H1 (cell line): ENCODE measurements at regions not wholly inside any gene's neighbourhood (a gene's known extent, or its start where the extent isn't known, plus 50 kb on each side); places are given as distances from the start of the nearest gene placed in this dataset.

Experiments
- ASH2L ChIP-seq: fragments of 200-600, 300-600 bp; sonication (generic); IDR thresholded peaks from one replicate; pipeline ENCODE4 v1.7.1; 2017; ENCODE audit warnings: low read length
- CREB1 ChIP-seq: IDR thresholded peaks from 2 replicates; pipeline ENCODE4 v1.6.1; 2012; ENCODE audit warnings: inconsistent platforms
- TF ChIP-seq, protein P1 (sequence below): IDR thresholded peaks from 2 replicates; pipeline ENCODE4 v1.6.1; 2011; ENCODE audit warnings: low read length, improper control_type of control experiment

DNA sequence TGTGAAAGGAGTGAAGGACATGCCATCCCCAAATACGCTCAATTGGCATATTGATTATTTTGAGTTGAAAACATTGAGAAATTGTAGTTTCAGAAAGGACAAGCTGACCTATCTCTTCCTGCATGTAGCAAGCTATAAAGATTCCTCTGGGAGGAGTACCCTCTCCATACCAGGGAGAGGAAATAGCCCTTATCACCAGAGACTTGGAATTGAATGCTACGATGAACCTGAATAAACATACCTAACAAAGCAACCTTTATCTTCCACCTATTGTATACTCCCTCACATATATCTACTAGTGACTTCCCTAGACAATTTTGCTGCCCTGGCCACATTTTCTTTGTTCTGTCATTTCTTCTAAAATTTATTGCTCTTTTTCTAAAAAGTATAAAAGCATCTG lies 150.2 kb upstream of the EEPD1 start (continued):
- TF ChIP-seq, protein P1, sequence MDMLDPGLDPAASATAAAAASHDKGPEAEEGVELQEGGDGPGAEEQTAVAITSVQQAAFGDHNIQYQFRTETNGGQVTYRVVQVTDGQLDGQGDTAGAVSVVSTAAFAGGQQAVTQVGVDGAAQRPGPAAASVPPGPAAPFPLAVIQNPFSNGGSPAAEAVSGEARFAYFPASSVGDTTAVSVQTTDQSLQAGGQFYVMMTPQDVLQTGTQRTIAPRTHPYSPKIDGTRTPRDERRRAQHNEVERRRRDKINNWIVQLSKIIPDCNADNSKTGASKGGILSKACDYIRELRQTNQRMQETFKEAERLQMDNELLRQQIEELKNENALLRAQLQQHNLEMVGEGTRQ, result no peak
- no peak for TF ChIP-seq ASH2L
- TF ChIP-seq CREB1, result no peak
